SHP77 (cell line): ENCODE measurements at regions not wholly inside any gene's neighbourhood (a gene's known extent, or its start where the extent isn't known, plus 50 kb on each side); places are given as distances from the start of the nearest gene placed in this dataset.
A peak's percentile ranks its signal among the peaks of the same experiment; 100 is the strongest.

Experiments
- DNase-seq, 2 experiments: peaks; one replicate each; lab custom pipeline; 2025; lab: John Stamatoyannopoulos, UW

DNA sequence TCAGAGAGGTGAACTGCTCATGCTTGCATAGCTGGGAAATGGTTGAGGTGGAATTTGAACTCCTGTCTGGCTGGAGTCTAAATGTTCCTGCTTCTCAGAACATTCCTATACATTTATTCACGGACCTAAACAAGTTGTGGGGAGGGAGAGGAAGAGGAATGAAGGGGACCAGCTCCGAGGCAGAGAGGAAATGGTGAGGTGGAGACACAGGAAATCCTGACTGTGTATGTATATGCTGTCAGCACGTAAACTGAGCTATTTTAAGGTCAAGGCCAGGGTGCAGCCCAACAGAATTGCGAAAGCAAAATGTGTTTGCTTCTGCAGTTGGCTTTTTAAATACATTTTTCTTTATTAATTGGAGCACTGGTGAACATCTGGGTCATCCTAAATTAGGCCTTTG is 74.1 kb upstream of the POMGNT2 start:
- no peak for DNase-seq

DNA sequence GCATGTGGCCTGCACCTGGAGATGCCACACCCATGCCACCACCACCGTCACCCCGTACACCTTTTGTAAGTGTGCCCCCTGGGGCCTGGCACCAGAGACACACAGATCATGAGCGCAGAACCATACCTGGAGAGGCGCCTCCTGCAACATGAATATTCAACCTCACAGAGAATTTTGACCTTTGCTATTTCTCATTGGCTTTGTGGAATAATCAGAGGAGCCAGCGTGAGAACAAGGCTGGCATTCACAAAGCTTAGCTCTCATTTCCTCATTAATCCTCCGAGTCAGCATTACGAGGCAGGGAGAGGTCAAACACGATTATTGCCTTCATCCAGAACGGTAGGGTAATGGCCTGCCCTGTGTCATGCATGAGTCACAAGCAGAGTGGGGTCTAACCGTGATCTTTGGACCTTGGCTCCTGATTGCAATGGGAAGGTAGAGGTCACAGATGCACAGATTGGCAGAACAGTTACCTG is 73.0 kb upstream of the POMGNT2 start:
- no peak for DNase-seq

DNA sequence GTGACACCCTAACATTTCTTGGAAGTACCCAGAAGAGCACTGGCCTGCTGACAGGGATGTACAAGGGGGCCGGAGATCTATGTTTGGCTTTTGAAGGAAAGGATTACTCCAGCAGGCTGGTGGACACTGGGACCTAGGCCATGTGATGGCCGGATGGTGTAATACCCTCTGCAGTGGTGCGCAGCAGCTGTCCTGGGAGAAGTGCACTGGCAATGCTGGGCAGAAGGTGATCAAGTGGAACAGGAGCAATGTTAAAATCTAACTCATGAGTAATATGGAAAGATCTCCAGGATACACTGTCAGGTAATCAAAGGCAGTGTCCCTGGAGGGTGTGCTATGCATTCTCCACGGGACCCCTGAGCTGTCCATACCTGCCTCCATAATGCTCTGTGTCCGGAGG is 71.2 kb upstream of the POMGNT2 start:
- DNase-seq = no peak

DNA sequence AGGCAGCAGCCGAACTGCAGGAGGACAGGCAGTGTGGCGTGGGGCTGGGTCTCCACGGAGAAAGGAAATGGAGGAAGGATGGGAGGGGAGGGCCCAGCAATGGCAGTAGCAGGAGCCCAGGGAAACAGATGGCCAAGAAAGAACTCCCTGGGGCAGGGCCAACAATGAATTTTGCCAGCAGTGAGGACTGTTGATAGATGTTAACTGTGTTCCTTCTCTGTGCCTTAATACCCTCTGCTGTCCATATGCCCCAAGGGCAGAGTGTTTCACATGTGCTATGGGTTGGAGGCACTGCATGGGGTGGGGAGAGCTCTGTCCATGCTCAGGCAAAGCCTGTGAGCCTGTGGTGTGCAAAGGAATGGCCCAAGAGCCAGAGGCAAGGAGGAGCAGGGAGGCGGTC is 70.8 kb upstream of the POMGNT2 start:
- DNase-seq = no peak

DNA sequence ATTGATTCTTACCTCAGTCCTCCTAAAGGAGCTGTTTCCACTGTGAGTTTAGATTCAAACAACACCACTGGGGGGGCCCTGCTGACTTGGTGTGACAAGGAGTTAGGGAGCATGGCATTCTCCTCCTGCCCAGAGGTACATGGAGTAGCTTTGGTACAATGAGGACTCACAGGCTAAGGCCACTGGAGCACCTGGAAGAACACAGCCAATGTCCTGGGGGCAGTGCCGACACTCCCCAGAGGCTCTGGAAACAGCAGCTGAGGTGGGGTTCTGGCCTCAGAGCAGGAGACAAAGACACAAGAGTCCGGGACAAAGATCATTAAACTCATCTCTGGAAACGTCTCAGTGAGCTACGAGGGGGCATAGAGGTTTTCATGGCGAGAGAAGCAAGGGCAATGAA is 69.7 kb upstream of the POMGNT2 start:
- DNase-seq = no peak

DNA sequence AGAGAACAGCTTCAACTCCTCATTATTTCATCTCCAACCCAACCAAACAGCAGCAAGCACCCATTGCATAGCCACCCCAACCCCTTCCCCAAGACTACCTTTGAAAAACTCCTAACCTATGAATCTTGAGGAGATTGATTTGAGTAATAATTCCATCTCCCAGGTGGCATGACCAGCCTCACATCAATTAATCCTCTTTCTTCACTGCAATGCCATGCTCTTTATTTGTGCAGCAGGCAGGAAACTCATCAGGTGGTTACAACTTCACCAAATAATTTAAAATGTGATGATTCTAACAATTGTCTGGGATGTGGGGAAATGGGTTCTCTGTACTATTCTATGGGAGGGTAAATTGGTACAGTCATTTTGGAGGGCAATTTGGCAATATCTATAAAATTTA is 68.1 kb upstream of the POMGNT2 start:
- DNase-seq = no peak

DNA sequence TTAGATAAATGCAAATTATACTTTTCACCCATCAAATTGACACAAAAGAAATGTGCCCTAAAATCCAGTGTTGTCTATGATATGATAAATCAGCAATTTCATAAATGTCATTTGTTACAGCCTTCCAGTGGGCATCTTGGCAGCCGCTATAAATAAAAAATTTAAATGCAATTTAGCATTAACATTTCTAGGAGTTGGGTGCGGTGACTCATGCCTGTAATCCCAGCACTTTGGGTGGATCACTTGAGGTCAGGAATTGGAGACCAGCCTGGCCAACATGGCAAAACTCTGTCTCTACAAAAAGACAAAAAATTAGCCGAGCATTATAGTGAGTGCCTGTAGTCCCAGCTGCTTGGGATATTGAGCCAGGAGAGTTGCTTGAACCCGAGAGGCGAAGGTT is 65.9 kb upstream of the POMGNT2 start:
- DNase-seq = no peak

DNA sequence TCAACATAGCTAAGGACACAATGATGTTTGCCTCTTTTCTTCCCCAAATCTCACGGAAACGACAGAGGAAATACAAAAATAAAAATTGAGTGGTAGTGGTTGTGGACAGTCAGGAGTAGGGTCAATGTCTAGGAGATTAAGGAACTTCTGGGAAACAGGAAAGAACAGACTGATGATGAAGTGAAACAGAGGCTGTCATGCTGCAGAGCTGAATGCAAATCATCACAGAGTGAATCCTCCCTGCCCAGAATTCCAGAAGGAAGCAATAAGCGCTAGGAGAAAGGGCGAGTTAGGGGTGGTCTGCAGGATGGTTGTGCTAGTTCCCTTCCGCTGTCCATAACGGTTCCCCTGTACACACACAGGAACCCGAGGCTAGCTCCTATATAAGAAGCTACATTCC is 64.7 kb upstream of the POMGNT2 start:
- DNase-seq = no peak

DNA sequence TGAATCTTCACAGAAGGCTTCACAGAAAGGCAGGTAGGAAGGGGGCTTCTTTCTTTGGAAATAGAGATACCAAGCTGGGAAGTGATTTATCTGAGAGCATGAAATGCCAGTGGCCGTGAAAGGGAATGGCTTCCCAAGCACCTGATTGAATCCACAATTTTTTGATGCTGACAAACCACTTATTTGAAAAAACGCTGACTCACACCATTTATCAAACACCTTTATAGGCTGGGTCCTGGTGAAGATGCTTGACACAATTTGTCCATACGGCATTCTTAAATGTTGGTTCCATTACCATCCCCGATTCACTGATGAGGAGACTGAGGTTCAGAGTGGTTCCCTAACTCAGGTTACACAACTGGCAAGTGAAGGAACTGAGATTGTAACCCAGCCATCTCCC is 64.1 kb upstream of the POMGNT2 start:
- DNase-seq = no peak

DNA sequence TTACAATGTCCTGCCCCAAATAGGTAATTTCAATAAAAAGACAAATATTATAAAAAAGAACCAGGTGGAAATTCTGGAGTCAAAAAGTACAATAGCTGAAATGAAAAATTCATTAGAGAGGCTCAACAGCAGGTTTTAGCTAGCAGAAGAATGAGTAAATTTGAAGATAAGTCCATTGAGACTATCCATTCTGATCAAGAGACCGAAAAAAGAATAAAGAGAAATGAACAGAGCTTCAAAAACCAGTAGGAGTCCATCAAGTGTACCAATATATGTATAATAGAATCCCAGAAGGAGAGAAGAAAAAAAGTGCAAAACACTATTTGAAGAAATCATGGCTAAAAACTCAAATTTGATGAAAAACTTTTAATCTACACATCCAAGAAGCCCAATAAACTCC is 60.5 kb upstream of the POMGNT2 start:
- no peak for DNase-seq

DNA sequence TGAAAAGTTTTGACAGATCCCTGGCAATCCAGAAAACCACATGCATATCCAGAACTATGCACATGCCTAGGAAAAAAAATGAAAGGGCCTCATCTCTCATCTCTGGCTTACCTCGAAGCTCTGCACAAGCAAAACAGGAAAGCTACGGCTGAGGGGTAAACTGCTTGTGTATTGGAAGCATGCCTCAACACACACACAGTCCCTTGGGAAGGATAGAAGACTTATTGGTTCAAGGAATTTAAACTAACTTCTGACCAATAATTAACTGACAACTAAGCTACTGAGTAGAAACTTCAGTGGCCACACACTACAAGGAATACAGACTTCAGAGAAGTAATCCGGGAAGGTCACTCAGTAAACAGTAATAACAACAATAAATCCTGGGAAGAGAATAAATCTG is 59.9 kb upstream of the POMGNT2 start:
- no peak for DNase-seq

DNA sequence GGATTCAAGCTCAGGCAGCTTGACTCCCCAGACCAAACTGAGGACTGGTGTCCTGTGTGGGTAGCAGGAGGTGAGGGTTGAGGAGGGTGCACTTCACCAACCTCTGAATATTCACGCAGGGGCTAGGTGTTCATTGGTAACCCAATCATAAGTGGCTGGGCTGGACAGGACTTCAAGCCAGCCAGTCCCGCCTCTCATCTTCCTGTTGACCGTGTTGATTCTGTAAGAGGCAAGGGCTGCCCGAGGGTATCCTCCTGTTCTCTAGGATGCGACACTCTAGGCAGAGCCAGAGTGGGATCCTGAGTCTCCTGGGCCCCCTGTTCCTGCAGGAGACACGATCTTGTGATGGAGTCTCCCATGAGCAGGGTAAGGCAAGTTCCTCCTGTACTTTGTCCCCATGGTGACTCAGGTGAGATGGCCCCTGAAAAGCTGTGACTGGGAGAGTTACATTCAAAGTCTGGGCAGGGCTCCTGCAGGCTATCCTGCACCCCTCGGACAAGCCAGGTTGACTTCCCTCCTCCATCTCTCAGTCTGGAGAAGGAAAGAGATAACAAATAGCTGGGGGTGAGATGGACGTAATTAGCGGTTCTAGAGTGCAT is 58.1 kb upstream of the POMGNT2 start:
- DNase-seq = no peak

DNA sequence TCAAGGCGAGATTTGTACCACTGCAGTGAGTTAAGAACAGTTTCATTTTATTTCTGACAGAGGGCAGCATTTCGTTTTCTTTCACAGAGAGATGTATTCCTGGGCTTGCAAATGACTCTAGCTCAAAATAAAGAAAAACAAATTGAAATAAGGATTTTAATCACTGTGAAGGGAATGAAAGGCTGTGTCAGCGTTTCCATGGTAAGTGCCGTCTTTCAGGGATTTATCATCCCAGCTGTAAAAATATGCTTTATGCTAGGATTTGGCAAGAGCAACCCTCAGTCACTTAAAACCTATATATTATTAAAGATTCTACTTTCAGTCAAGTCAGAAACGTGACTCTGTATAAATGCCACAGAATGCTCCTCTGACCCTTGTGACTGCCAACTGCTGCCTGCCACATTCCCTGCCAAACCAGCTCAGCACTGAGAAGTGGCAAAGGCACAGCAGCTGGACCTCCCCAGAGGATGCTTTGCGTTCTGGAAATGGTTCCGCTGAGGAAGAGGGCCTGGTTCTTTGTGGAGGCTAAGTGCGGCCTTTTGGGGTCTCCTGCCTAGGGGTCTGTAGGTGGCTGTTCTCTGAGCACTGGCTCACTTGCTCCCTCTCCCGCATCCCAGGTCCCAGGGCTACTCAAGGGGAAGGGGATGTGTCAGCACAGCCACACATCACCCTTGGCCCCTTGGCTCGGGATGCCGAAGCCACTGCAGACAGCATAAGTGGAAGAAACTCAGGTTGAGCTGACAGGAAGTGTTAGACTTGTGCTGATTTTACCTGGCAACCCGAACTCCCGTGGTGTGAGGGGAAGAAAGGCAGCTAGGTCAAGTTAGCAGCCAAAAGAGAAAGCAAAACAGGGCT is 56.6 kb upstream of the POMGNT2 start:
- peak in 1 of 2 experiments; percentile 17 for DNase-seq

DNA sequence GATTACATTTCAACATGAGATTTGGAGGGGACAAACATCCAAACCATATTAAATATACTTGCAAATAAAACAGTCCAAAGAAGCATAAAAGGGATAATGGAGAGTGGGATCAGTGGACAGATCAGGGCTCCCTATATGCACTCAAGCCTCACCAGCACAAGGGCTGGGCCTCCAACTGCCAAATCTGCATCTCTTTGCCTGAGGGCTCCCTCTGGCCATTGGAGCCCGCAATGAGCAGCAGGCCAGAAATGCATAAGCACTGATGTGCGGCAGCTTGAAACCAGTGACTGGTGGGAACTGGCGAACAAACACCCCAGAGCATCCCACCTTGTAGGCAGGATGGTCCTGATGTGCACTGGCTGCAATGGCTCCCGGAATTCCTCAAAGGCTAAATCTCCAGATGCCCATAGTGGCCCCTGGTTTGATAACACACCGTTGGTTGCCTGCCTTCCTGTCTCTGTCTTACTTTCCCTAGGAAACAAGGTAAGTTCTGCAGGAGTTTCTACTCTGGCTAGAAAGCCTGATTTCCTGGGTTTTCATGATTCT is 55.9 kb upstream of the POMGNT2 start:
- DNase-seq = no peak

DNA sequence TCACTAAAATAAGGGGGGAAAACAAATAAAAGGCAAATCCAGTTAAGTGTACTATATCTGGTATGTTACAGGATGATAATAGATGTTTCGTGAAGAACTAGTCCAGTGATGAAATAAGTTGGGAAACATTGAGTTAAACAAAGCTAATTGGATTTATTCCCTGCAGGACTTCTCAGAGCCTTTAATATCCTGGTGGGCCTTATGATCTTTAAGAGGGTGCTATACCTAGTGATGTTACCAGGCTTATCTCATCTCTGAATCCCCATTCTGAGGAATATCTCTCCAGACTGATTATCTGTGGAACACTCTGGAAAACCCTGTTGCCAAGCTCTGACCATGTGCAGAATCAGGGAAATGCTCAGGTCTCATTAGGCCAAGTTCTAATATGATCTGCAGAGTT is 54.8 kb upstream of the POMGNT2 start:
- no peak for DNase-seq

DNA sequence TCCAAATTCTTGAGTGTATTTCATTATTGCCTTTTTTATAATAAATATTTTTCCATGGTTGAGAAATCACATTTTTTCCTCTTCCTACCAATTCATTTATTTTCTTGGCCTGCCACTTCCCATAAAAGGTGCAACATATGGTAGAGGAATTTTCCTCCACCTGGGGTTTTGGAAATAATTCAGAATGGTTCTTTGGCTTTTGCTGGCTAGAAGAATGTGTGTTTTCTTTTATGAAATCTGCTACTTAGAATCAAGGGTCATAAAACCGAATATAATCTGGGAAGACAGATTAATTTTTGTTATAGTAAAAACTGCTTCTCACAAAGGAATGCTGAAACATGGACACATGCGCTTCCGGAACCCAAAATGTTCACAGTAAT is 54.0 kb upstream of the POMGNT2 start:
- DNase-seq = no peak

DNA sequence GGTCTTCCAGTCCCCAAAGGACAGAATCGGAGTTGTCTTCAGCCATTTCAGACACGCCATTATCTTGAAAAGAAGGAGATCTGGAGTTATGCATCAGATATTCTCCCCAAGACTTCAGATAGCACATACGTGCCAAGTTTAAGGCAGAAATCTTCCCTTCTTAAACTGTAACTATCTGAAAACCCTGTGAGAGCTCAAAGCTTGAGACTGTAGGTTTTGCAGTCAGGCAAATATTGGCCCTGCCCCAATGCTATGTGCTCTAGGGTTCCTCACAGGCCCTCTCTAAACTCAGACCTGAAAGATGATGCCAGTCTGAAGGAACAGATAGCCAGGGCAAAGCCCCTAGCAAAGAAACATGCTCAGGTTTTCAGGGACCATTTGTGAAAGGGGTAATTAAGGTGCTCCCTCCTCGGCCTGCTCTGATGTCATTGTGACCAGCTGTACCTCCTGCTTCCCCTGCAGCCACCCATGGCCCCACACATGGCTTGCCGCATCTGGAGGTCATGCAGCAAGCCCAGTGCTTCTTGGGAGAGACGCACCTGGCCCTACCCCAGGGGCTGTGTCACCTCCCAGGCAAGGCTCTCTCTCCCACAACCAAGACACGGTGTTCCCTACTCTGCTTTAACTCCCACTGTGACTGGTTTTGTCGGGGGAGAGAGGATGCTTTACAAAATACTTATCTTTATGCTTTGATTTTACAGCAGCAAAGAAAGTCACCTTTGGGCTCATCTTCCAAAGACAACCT is 53.4 kb upstream of the POMGNT2 start:
- no peak for DNase-seq

DNA sequence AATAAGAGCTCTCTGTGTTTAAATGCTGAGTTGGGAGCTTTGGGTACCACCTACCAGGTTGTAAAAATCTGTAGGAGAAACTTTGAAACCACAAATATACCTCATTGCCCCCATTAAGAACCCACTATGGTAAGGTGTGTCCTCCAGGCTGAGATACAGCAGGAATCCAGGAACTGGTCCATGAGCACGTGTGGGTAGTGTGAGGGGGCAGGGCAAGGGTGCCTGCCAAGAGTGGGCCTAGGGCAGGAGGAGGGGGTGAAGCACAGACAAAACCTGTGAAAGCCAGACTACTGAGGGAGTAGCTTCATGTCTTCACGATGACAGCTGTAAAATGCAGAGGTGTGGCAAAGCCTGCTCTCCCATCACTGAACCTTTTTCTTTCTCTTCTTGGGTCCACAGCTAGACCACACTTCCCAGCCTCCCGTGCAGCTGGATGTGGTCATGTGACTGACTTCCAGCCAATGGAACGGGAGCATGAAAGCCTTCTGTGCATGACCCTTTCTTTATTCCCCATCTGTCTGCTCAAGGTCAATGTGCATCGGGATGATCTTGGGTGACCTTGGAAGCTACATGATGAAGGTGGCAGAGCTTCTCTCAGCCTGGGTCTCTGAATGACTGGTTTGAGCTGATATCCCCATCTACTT is 51.1 kb upstream of the POMGNT2 start:
- DNase-seq = no peak

DNA sequence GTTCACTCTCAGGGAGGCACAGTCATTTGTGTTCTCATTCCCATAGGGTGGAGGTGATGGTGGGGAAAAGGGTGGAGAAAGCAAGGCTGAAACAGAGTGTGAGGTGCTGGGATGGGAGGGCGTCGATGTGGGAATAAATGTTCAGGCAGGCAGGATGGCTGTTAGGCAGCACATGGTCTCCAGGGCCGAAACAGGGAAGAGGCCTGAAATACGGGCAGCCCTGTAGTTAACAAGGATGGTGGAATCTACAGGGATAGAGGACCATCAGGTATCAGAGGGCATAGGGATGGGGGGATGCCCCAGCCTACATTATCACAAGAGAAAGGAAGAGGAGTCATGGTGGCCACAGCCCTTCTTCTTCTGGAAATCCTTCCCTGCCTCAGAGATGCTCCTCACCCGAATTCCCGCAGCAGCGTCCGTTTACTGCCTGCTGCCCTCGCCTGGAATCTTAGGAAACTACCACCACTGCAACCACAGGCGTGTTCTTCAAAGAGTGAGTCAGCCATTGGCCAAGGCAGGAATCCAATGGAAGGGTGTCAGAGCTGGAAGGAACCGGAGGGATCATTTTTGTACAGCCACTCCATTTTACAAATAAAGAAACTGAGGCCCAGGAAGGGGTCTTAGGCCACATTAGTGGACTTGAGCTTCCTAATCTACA is 49.7 kb upstream of the POMGNT2 start:
- peak; percentile 57 to 72 for DNase-seq
